Coronary artery (tissue), 2 donors: ENCODE measurements at regions not wholly inside any gene's neighbourhood (a gene's known extent, or its start where the extent isn't known, plus 50 kb on each side); places are given as distances from the start of the nearest gene placed in this dataset.

Experiments used
- DNase-seq: peaks from one replicate; pipeline ENCODE4 v3.0.0-alpha.2; 2017; ENCODE audit warnings: low spot score
- H3K27ac ChIP-seq, 2 donors: fragments of 200-600 bp; sonication (generic); one replicate each; pipeline ENCODE4 v1.5.1; 2016 to 2019
- H3K4me3 ChIP-seq: fragments of 200-600 bp; sonication (generic); 2 replicates; pipeline ENCODE4 v1.5.1; 2016; ENCODE audit warnings: mild to moderate bottlenecking, moderate library complexity
- CTCF ChIP-seq: fragments of 200-600 bp; sonication (generic); IDR thresholded peaks from one replicate; pipeline ENCODE4 v1.5.1; 2019; ENCODE audit warnings: antibody characterized with exemption

- no peak for TF ChIP-seq CTCF
- DNase-seq: no peak
- H3K4me3 ChIP-seq: no peak overlapping the region
- H3K27ac ChIP-seq: no peak overlapping the region
Observed at GRCh38 chr4:166594326-166594946, 639.9 kb downstream of the SPOCK3 start.

- no peak for TF ChIP-seq CTCF
- DNase-seq: no peak
- Histone ChIP-seq H3K4me3 (no peak overlapping the region), H3K27ac (no peak overlapping the region)
Observed at GRCh38 chr4:166600264-166600663, 634.0 kb downstream of the SPOCK3 start.

- H3K27ac ChIP-seq: no peak overlapping the region
- H3K4me3 ChIP-seq: no peak overlapping the region
- DNase-seq: no peak
- no peak for TF ChIP-seq CTCF
Observed at GRCh38 chr4:166602068-166602467, 632.2 kb downstream of the SPOCK3 start.

DNA sequence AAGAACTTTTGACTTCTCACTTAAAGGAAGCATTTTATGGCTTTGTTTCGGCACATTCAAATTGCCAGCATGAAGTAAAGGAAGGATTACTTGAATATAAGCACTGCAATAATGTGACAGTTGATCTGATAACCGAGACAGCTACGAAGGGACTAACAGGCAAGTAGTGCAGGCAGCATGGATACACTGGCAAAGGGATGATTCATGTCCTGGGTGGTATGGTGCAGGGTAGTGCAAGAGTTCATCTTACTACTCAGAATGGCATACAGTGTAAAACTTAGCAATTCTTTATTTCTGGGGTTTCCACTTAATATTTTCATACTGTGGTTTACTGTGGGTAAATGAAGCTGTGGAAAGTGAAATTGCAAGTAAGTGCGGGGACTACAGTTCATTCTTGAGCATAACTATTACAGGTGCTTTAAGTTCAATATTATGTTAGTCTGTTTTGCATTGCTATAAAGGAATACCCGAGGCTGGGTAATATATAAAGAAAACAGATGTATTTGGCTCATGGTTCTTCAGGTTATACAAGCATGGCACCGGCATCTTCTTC, 611.8 kb downstream of the SPOCK3 start:
- Histone ChIP-seq H3K4me3 (no peak overlapping the region), H3K27ac (no peak overlapping the region)
- TF ChIP-seq CTCF: no peak
- DNase-seq: no peak

GRCh38 chr4:166625018-166625637, 609.2 kb downstream of the SPOCK3 start:
- no peak for DNase-seq
- no peak overlapping the region for H3K27ac ChIP-seq
- no peak overlapping the region for H3K4me3 ChIP-seq
- TF ChIP-seq CTCF: no peak

GRCh38 chr4:166628454-166628853, 605.8 kb downstream of the SPOCK3 start:
- Histone ChIP-seq H3K27ac (no peak overlapping the region), H3K4me3 (no peak overlapping the region)
- TF ChIP-seq CTCF: no peak
- no peak for DNase-seq

DNA sequence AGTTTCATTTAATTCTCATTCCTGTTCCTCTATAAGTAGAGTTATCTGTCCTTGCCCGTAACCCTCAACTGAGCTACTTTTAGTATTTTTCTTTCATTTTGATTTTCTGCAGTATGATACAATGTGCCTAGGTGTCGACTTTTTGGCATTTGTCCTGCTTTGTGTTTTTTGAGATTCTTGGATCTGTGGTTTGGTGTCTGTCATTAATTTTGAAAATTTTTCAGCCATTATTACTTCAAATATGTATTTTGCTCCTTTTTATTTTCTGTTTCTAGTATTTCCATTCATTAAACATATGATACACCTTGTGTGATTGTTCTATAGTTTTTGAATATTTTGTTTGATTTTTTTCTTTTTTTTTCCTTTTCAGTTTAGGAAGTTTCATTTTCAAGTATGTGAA, 598.9 kb downstream of the SPOCK3 start:
- H3K27ac ChIP-seq: no peak overlapping the region
- H3K4me3 ChIP-seq: no peak overlapping the region
- TF ChIP-seq CTCF: no peak
- DNase-seq: no peak
